ENCODE measurements at regions not wholly inside any gene's neighbourhood (a gene's known extent, or its start where the extent isn't known, plus 50 kb on each side); places are given as distances from the start of the nearest gene placed in this dataset.

GRCh38 chr18:57891707-57892391, 88.7 kb upstream of the ATP8B1 start:
- TF ChIP-seq, protein P1, sequence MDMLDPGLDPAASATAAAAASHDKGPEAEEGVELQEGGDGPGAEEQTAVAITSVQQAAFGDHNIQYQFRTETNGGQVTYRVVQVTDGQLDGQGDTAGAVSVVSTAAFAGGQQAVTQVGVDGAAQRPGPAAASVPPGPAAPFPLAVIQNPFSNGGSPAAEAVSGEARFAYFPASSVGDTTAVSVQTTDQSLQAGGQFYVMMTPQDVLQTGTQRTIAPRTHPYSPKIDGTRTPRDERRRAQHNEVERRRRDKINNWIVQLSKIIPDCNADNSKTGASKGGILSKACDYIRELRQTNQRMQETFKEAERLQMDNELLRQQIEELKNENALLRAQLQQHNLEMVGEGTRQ (IDR thresholded peaks at IDR 0.05; ENCODE audit: borderline replicate concordance, low read depth, low read length), result no peak
- no peak for TF ChIP-seq TAF1 (IDR thresholded peaks at IDR 0.05; ENCODE audit: borderline replicate concordance, low read depth, low read length)
- no peak for TF ChIP-seq FOXJ3 (CRISPR knock-in tag; IDR thresholded peaks at IDR 0.05)
- no peak for TF ChIP-seq SIN3A (IDR thresholded peaks at IDR 0.05; ENCODE audit: borderline replicate concordance, low read depth, low read length)
